ENCODE measurements at regions not wholly inside any gene's neighbourhood (a gene's known extent, or its start where the extent isn't known, plus 50 kb on each side); places are given as distances from the start of the nearest gene placed in this dataset.

DNA sequence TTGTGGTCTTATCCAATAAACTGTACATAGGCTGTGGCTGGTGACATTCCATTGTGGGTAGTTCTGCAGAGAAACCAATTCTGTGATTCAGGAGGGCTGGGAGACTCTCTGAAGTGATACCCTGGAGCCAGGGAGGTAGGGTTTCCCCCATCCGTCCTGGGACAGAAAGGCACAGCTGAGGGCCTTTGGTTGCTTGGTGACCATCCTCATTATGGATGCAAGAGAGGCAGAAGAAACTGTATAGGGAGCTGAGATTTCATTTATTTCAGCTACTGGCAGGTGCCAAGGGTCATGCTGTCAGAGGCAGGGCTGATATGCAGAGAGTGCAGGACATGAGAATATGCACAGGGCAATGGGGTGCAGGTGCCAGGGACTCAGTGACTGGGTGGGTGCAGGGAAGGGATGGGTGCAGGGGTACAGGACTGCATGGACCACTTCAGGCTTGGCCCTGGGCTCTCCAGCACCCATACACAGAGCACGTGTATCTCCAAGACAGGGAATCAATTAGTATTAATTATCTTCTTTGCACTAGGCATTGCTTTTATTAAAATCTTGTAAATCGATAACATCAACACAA, 236.5 kb downstream of the ICE1 start:
- DNase-seq = no peak

DNA sequence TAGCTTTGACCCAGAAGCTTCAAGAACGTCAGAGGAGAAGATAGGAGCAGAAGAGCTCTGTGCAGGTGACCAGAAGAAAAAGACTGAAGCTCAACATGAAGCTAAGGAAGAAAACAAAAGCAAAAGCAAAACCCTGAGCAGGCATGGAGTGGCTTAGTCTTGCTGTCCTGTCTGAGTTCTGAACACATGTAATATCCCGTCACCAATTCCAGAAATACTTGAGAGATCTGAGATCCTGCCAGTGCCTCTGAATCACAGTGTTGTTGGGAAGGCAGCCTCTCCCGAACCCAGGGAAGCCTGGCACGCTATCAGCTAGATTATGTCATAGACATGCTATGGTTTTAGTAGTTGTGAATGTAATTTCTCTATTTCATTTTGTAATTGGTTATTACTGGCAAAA, 235.7 kb downstream of the ICE1 start:
- DNase-seq = no peak

DNA sequence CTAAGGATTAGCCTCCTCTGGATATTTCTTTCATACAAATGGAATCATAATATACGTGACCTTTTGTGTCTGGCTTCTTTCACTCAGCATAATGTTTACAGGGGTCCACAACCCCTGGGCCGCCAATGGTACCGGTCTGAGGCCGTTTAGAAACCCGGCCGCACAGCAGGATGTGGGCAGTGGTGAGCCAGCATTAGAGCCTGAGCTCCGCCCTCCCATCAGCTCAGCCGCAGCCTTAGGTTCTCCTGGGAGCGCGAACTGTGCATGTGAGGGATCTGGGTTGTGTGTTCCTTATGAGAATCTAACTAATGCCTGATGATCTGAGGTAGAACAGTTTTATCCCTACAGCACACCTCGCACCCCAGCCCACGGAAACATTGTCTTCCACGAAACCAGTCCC, 229.7 kb downstream of the ICE1 start:
- DNase-seq = no peak

DNA sequence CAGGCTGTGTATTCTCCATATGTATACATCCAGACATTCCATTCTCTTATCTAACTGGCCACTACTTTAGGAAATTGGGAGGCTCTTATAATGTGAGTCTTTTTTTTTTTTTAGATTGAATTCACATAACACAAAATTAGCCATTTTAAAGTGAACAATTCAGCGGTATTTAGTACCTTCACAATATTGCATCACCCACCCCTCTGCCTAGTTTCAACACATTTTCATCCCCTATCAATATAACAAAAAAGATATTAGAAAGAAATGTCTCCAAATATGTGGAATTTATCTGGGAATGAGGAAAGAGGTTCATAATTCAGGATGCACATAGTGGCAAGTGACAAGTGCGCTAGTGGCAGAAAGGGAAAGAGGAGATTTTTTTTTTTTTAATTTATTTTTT, 228.5 kb downstream of the ICE1 start:
- no peak for DNase-seq

DNA sequence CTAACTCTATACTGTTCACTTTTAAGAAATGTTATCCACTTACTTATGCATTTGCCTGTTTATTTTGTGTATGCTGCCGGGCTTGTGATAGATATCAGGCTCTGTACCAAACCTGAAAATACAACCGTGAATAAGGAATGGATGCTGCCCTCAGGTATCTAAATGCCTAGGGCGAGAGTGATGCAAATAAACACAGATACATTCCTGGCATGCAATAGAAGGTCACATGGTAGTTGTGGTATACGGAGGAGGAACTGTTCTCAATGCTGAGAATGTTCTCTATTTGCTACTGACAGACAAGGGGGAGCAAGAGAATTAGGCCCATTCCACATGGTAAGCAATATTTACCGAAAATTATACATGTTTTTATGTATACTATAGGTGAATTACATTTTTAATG, 227.8 kb downstream of the ICE1 start:
- no peak for DNase-seq

DNA sequence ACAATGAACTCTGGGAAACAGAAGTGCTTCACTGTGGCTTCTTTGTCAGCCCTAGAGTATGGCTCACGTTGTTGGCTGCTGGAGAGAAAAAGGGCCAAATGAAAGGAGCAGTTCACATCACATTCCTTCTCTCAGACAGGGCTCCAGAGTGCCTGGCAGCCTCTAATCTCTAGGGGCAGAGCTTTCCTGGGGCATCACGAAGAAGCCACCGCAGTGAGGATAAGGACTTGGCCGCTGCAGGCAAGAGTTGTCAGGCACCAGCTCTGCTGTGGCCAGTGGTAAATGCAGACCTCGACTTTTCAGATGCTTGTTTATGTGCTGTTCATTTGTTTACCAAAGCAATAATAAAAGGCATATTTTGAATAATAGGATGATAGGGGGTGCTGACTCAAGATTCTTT, 227.2 kb downstream of the ICE1 start:
- no peak for DNase-seq

DNA sequence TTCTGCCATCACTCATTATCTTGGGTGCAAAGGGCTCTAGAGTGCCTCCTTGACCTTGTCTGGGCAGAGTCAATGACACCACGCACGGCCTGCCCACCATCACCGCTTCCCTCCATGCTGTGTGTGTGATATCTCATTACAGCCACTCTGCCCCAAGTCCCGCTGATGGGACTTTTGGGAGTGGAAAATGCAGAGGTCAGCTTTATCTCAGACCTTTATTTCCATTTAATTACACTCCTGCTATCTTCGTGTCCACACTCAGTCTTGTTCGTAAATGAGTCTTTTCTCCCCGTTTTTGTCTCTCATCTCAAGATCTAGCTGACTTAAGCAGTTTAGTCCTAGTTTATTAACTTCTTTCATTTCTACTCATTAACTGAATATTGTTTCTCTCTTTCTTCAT, 226.2 kb downstream of the ICE1 start:
- no peak for DNase-seq

DNA sequence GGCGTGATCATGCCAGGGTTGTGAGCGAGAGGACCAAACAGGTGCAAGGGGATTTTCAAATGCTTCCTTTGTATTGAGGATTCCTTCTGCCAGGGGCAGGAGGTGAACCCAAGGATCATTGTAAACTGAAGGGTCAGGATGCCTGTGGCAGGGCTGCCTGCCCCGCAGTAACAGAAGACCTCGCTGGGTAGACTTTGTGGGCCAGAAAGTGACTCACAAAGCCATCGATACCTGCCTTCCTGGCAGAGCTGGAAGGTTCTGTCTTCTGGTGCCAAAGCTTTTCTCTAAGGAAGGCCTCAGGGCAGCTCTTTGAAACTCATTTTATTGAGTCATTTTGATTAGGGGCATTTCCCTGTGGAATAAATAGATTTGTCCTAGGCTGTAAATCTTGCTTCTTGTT, 223.4 kb downstream of the ICE1 start:
- no peak for DNase-seq

DNA sequence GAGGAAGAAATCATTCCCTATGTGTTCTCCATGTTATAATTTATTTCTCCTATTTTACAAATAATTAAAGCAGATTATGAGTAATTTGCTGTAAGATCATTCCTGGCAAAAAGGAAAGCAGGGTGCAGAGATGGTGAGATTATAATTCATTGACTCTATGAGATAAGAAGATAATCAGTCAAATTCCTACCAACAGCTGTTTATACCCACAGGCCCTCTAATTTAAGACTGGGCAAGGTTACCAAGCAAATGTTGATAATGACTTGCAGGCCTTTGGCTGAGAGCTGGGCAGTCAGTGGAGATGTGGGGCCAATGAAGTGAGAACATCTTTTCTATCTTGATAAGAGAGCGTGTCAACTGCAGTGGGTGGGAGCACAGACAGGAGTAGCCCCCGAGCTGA, 222.7 kb downstream of the ICE1 start:
- no peak for DNase-seq

DNA sequence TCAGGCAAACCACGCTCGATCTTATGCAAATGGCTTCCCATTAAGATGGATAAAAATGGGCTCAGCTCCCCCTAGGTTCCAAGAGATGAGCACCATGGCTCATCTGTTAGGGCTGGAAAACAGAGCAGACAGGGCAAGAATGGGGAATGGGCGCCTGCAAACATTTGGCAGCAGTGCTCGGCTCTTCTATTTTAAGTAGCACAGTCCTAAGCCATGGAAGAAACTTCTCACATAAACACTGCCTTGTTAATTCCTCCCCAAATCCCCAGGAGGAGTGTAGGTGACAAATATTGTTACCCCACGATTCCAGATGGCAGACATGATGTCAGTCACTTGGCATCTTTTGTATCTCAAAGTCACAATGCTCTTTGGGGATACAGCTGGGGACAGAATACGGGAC, 221.8 kb downstream of the ICE1 start:
- DNase-seq = no peak

DNA sequence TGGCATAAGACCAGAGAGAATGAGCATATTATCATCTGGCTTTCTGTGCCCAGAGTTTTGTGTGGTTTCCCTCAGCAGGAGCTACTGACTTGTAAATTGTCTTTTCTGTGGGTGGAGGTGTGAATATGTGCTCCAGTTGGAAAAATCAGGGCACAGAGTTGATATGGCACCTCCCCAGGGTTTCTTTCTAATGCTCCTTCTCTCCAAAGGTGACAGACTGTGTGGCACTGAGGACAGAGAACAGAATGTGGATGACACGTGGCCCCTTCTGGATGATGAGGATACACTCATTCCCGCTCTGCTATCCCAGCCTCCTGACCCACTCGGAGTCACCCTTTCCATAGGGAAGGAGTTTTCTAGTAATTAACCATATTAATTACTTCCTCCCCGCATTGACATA, 221.0 kb downstream of the ICE1 start:
- no peak for DNase-seq

DNA sequence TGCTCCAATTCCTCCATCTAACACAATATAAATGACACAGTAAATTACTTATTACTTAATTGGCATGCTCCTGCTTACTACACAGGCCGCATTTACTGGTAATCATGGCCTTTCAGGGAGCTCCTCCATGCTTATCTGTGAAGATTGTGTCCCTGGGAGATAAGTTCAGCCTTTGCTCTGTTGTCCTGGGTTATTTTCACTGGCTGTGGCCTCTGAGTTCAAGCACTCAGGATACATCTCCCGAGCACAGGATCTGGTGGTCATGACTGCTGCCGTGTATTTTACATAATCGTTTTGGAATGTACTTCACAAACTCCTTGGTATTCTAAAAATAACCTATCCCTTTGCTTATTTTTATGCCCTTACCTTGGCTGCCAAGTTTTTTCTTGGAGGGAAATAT, 215.7 kb downstream of the ICE1 start:
- DNase-seq = no peak

DNA sequence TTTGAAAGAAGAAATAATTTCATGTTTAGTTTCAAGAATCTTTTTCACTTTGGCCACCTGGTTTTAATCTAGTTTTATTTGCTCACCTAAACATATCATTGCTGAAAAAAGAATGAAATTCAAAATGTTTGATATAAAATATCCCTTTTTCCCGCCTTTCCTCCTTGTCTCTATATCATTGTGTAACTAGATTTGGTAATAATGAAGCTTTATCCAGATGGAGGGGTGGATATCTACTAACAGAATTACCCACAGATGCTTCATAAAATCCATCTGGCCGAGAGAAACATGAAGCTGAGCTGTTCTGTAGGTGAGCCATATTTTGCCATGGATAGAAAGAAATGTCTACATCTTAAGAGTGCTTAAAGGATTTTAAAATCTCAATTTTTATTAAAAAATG, 214.7 kb downstream of the ICE1 start:
- no peak for DNase-seq

DNA sequence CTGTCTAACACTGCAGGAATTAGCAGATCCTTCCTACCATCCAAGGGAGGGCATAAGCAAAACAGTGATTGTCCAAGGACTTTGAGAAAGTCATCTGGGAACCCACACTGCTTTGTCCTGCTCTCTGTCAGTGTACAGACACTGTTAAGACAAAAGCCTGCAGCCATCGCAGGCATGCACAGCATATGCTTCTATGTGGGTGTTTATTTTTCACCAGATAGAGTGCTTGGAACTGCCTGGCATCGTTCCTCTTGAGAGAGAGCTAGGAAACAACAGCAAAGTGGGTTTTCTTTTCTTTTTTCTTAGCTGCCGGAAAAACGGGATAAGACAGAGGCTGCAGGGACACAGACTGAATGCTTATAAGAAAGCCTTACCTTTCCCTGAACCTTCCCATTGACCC, 212.3 kb downstream of the ICE1 start:
- DNase-seq = no peak

DNA sequence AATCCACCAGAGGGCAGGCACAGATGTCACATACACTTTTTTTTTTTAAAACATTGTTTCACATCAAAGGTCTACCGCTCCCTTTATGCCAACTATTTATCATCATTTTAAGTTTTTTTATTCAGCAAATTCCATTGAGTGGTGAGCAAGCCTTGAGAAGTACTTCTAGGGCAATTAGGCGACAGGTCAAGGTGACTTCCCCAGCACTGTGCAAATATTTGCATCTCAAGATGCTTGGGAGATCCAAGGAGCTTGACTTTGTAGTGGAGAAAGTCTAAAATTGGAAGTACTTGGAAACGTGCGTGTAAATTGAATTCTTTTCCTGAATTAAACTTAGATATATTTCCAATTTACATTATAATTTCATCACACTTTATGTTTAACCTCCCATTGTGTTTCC, 211.1 kb downstream of the ICE1 start:
- DNase-seq = no peak

DNA sequence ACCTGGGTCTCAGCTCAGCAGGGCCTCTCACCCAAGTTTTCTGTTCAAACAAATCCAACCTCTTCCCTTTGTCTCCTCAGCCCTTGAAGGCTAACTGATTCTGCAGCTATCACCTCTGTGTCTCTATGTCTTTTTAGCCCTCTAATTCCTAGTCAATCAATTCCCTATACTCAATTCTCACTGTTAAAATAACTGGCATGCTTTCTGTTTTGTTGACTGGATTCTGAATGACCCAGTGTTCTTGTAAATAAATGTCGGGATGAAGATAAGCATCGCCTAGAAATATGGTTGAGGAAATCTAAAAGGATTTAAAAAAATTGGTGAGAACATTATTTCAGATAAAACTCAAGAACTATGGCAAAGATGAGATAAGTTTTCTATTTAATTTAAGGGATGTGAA, 210.2 kb downstream of the ICE1 start:
- DNase-seq = no peak

DNA sequence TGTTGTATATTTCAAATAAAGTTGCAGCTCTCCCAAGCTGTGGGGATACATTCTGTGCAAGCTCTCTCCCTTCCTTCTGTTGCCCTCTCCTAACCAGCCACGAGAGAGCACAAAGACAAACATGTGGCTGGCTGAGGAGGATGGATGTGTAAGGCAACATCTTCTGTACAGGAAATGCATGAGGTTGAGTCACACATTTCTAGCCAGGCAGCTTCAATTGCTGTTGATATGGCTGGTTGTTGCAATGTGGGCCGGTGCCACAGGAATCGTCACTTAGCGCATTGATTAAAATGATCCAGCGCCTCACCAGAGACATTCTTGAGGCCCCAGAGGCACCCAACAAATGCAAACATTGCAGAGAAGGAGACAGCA, 207.1 kb downstream of the ICE1 start:
- no peak for DNase-seq

DNA sequence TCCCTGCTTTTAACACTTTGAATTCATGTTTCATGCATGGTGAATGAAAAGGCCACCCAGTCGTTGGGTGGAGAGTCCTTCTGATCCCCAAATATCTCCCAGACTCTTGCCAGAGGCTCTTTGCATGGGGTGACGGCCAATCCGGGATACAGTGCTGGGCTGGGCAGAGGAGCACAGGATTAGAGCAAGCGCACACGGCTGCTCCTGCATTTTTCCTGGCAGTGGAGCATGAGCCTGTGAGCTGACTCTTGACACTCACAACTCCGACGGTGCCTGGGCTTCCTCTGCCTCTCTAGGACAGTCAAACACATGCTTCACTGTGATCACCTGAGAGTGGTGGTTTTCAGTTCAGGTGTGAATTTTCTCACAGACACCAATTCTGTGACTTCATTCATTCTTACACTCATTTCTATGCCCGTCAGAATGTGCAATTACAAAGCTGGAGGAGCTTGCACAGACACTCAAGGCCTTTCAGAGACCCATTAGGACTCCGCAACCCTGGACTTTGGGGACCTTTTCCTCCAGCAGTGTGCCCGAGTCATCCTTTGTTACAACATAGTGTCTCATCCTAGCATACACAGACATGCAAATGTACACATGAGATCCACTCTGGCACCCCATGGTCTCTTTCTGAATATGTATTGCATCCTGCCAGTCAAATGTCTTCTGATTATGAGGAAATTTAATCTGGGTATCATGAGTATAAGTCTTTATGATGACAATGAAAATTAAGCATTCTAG, 206.6 kb downstream of the ICE1 start:
- no peak for DNase-seq

DNA sequence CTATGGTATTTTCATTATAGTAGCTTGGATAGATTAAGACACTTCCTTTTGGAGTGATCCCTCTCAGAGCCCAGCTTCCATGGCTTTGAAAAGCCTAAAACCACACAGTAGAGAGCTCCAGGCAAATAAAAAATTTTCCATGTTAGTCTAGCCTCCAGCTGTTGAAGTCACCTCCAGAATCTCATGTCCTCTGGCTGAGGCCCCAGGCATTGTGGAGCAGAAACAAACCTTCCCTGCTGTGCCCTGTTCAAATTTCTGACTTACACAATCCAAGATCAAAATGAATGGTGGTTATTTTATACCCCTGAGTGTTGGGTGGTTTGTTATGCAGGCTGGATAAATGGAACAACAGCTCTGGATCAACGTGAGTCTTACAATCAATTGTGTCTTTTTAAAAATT, 203.9 kb downstream of the ICE1 start:
- DNase-seq = no peak

DNA sequence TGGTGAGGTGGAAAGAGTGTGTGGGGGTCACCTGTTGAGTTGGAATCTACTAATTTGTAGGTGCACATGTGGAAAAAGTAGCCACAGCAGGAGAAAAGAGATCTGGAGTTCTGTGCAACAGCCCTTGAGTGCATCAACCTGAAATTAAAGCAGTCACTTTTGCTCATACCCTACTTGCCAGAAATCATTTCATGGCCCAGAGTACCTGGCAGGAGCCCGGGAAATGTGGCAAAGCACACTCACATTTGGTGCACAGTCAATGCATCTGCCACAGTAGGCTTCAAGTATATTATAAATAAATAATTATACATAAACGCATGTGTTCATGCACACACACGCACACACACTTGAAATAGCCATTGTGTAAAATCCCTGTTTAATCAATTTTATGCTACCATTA, 203.0 kb downstream of the ICE1 start:
- no peak for DNase-seq

DNA sequence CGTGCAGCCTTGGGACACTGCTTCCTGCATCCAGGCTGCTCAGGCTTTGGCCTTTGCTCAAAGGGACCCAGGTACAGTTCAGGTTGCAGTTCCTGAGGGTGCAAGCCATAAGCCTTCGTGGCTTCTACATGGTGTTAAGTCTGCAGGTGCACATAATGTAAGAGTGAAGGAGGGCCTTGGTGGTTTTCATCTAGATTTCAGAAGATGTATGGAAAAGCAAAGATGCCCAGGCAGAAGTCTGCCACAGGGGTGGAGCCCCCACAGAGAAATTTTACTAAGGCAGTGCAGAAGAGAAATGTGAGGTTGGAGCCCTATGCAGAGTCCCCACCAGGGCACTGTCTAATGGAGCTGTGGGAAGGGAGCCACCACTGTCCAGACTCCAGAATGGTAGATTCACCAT, 200.9 kb downstream of the ICE1 start:
- DNase-seq = no peak

DNA sequence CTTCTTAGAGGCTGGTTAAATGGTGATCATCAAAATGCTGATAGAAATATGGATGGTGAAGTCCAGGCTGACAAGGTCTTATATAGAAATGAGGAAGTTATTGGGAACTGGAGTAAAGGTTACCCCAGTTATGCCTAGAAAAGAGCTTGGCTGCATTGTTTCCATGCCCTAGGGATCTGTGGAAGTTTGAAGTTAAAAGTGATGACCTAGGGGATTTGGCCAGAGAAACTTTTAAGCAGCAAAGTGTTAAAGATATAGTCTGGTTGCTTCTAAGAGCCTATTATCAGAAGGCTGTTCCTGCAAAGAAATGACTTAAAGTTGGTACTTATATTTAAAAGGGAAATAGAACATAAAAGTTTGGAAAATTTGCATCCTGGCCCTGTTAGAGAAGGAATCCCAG, 200.3 kb downstream of the ICE1 start:
- no peak for DNase-seq

DNA sequence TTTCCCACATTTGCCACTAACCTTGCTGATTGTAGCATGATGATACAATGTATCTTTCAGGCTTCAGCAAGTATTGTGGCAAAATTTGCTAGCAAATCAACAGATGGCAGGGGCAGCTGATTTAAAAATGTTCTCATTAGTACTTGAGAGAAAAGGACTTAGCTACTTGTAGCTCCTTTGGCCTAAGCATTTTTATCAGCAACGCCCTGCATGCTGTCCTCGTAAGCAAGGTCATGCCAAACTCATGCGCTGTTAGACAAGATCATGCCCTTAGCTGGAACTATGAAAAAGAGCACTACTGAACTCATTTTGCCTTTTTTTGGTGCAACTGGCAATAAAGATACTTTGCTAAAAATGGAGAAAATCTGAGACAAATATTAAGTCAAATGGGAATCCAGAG, 197.1 kb downstream of the ICE1 start:
- no peak for DNase-seq

DNA sequence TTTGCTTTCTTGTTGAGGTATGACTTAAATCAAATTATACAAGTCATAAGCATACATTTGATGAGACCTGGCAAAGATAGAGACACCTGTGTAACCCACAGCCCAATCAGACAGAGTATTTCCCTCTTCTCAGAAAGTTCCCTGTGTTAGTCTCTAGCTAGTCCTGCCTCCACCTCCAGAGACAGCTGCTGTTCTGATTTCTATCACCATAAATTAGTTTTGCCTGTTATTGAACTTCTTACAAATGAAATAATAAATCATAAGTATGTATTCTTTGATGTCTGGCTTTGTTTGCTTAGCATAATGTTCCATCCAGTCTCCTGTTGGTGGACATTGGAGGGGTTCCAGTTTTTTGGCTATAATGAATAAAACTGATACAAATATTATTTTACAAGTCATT, 194.5 kb downstream of the ICE1 start:
- DNase-seq = no peak

DNA sequence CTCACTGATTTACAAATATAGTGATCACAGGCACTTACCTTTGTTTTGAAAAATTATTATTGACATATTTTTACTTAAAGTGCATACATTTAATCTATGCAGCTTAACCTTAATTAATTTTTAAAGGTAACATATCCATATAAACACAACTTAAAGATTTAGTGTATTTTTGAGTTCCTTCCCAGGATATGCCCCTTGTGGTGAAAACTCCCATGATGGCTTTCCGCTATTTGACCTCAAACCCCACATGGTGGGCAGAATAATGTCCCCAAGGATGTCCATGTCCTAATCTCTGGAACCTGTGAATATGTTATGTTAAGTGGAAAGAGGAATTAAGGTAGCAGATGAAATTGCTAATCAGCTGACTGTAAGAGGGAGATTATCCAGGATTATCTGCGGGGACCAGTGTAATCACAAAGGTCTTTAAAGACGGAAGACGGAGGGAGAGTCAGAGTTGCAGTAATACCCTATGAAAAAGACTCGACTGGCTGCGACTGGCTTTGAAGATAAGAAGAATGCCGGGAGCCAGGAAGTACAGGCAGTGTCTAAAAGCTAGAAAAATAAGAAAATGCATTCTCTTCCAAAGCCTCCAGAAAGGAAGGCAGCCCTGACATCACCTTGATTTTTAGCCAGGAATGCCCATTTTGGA, 193.9 kb downstream of the ICE1 start:
- no peak for DNase-seq
